HPDE6-E6E7 (cell line): ENCODE measurements at regions not wholly inside any gene's neighbourhood (a gene's known extent, or its start where the extent isn't known, plus 50 kb on each side); places are given as distances from the start of the nearest gene placed in this dataset.

Source experiments
- DNase-seq: peaks from one replicate; pipeline ENCODE4 v3.0.0; 2011; ENCODE audit warnings: missing footprints; ENCODE audit errors: extremely low spot score

DNA sequence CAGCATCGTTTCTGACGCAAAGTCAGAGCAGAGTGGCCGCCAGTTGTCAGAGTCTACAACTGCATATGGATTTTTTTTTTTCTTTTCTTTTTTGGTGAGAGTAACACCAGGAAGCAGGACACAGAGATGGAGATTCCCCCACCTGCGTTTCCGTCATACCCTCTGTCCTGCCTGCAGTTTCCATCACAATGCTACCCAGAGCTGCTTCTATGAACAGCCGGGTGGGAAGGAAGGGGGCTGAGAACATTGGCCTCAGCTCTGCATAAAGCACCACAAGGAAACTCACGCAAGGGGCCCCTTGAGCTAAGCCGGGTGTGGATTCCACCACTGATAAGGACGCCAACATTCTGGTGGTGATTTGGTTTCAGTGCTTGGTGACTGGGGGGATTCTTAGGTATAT, 183.5 kb upstream of the AFDN start:
- no peak for DNase-seq

DNA sequence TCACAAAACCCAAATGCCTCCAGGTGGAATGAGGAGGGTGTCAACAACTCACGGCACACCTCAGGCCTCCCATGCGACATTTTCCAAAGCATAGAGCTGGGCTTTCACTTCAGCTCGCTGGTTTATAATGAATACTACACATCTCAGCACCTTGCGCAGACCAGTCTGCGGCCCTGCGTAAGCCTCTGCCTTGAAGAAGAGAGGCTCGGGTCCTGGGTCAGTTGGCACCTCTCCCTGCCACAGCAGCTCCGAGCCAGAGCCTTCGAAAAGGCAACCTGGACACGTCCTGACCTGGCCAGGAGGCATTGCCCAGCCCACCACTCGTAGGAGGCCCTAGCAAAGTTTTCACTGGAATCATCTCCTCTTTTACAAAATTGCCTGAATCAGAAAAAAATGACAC, 183.0 kb upstream of the AFDN start:
- DNase-seq, result no peak

DNA sequence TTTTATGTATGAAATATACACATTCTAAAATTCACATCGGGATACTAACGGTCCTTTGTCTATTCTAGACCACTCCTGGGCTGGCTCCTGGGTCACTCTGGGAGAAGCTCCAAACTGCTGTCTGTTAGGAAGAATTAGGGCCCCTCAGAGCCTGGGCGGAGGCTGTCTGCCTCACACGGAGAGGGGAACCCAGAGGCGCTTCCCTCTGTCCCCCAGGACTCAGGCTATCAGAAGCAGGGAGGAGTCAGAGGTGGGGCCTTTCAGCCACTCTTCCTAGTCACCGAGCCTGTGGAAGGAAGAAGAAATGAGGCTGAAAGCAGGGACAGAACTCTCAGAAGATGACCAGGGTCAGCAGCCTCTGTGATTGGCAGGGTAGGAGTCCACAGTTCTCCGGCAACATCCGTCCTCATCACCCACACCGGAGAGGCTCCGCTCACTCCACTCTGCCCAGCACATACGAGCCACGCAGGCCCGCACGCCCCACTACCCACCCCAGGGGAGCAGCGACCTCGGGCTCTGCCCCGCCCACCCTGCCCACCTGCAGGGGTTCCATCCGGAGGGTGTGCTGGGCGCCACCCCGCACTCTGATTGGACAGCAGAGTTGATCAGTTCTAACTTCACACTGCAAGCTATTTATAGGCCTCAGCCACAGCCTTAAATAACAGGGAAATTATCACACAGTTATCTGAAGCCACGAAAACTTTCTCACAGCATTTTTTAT, 182.1 kb upstream of the AFDN start:
- no peak for DNase-seq

- DNase-seq, result no peak
These were observed 181.3 kb upstream of the AFDN start for GRCh38 chr6:167645368-167645767.

DNA sequence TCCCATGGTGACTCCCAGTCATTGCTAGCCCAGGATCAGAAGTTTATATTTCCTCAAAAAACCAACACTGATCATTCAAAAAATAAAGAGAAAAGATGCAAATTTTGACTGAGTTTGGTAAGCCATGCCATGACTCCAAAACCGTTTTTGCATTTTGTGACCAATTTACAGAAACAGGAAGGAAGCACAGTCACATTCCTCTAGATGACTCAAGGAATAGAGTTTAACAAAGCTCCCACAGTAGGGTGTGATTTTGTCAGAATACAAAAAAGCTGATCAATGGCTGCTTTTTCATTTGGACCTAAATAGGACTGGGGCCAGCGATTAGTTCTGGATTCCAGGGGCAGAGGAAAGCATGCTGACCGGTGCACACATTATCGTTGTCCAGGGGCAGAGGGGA, 179.4 kb upstream of the AFDN start:
- no peak for DNase-seq

- no peak for DNase-seq
These were observed 178.8 kb upstream of the AFDN start for GRCh38 chr6:167647737-167648470.

GRCh38 chr6:167648501-167649278, 178.0 kb upstream of the AFDN start:
- DNase-seq, result no peak

- no peak for DNase-seq
These were observed 177.2 kb upstream of the AFDN start for GRCh38 chr6:167649476-167649875.

DNA sequence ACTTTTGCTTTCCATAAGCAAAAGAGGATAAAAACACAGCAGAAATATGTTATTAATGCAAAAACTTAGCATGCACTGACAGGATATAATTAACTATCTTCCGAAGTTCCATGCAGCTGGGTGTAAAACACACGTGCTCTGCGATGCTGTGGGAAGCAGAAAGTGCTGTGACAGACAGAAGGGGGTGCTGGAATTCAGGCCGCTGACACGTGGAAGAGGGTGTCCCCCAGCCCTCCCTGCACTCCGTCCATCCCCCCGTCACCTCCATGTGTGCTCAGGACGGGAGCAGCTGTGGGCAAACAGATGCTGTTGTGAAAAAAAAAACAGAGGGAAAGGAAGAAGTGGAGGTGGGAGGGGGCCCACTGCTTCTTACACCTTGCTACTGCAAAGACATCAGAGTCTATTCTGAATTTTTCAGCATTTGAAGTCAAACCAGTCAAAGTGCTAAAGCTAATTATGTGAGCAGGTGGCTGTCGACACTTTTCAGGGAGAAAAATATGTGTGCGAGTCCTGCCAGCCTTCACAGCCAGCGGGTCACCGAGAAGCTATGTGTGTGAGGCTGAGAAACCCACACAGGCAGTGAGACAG, 175.9 kb upstream of the AFDN start:
- DNase-seq, result no peak

- DNase-seq, result no peak
These were observed 175.2 kb upstream of the AFDN start for GRCh38 chr6:167651318-167652041.

- DNase-seq, result no peak
These were observed 174.5 kb upstream of the AFDN start for GRCh38 chr6:167652042-167652700.

DNA sequence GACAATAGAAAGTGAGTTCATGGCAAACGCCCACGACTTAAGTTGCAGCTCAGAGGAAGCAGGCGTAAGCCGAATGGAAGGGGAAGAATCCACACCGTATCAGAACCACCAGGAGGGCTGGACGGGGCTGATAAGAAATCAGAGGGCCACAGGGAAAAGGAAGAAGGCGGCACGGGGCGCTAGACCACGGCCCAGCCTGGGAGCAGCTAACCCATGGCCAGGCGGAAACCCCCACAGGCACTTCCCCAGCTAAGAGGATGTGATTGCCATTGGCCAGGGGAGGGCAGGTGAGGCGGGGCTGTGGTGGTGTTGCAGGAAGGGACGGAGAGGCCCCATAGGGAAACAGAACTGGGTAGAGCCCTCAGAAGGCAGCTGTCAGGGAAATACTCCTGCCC, 174.0 kb upstream of the AFDN start:
- no peak for DNase-seq

DNA sequence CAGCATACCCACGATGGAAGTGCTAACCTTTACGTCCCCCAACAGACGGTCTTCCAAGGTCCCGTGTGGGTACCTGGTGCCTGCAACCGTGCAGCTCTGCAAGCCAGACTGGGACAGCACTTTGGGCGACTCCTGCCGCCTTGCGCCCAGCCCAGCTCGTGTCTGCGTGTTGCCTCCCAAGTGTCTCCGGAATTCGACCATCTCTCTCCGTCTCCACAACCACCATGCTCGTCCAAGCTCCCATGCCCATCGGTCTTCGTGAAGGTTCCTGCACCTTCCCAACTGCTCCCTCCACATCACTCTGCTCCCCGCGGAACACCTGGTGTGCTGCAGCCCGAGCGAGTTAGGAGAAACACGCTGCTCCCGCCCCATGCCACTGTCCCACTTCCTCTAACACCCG, 173.2 kb upstream of the AFDN start:
- no peak for DNase-seq

DNA sequence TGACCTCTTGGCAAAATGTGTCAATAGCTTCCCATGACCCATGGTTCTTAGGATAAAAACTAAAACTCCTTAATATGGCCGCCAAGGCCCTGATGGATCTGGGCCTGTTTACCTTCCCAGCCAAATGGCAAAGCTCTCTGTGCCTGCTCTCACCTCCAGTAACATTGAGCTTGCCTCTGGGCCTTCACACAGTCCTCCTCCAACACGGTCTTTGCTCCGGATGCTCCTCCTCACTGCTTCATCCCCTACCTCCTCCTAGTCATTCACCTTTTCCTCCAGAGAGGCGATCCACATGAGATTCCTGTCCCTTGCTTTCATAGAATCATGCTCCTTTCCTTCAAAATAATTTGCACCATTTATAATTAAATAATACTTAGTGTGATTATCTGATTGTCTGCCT, 172.3 kb upstream of the AFDN start:
- DNase-seq, result no peak

- no peak for DNase-seq
These were observed 171.4 kb upstream of the AFDN start for GRCh38 chr6:167655174-167655821.

DNA sequence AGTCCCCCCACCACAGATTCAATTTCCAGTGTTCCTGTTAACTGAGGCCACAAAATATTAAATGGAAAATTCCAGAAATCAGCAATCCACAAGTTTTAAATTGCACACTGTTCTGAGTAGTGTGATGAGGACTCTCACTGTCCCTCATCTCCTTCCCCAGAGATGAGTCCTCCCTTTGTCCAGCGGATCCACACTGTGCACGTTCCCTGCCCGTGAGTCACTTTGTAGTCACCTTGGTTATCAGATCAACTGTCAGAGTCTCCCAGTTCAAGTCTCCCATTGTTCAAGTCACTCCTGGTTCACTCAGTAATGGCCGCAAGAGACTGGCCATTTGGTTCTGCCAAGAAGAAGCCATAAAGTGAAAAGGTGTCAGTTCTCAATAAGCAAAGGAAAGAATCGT, 168.6 kb upstream of the AFDN start:
- no peak for DNase-seq

- no peak for DNase-seq
These were observed 167.7 kb upstream of the AFDN start for GRCh38 chr6:167659046-167659445.

DNA sequence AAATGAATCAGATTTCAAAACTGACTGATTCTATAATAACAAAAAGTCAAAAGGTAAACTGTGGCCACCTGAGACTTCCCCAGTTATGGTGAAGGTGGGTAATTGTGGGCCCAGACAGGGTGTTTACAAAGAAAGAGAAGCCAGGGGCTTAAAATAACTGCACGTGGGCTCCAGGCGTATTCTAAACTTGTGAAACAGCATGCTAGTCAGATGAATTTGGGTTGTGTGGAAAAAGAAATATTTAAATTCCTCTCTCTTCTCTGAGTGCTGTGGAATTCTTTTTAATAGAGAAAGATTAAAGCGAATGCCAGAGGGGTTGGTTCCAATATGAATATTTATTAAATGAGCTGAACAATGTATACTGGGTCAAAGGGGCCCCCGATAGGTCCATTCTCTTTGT, 166.3 kb upstream of the AFDN start:
- DNase-seq, result no peak

DNA sequence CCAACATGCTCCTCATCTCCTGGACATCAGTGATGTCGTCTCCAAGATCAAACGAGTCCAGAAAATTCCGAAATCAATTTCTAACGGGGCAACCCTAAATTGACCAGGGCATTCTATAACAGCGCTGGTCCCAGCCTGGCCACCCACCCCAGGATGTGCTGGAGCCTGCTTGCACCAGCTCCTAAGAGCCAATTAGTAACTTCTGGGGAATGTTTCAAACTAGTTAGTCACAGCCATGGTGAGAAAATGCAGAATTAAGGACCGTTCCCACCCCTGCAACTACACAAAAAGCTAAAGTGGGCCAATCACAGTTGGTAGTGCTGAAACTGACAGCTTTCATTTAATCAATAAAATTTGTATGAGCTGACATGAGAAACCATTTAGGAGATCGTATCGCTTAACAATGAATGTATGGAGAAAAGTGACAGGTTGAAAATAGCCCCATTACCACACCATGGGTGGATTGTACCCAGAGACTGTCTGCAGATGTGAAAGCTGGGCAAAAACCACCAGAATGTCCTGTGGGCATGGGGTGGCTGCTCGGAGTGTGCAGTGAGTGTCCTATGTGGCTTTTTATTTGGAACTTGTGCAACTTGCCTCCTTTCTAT, 165.7 kb upstream of the AFDN start:
- no peak for DNase-seq

- no peak for DNase-seq
These were observed 165.1 kb upstream of the AFDN start for GRCh38 chr6:167661552-167662044.
